Panc1 (cell line): ENCODE measurements at regions not wholly inside any gene's neighbourhood (a gene's known extent, or its start where the extent isn't known, plus 50 kb on each side); places are given as distances from the start of the nearest gene placed in this dataset.

ENCODE experiments used
- ATAC-seq: fragments of 200-7000 bp; cut with Tn5 transposase; 2 replicates; pipeline ENCODE4 v1.9.1; 2020; ENCODE audit warnings: mild to moderate bottlenecking, moderate library complexity
- BruUV-seq: library from RNA; stranded (reverse); fragments of 400-500 nt; replicated peaks from 2 replicates; lab custom pipeline; 2021; lab: Mats Ljungman, UMichigan
- CTCF ChIA-PET: fragments of 300-600 bp; sonication (Branson Sonifier 250); formaldehyde crosslinking; loops from one replicate; lab custom pipeline; 2022; ENCODE audit warnings: antibody characterized with exemption; lab: Charles Lee
- POLR2A ChIA-PET: fragments of 300-600 bp; sonication (Branson Sonifier 250); formaldehyde crosslinking; loops from one replicate; lab custom pipeline; 2022; ENCODE audit warnings: antibody characterized with exemption; lab: Charles Lee
- DNase-seq: peaks from one replicate; pipeline ENCODE4 v3.0.0-alpha.2; 2010; ENCODE audit warnings: low read depth, low spot score
- H3K27ac ChIP-seq: 2 replicates; pipeline ENCODE4 v1.5.1; 2011; ENCODE audit warnings: mild to moderate bottlenecking, low read length, inconsistent platforms
- H3K27me3 ChIP-seq: fragments of 200-500 bp; sonication (Bioruptor generic); 2 replicates; pipeline ENCODE4 v1.6.0; 2014; ENCODE audit warnings: low read length, inconsistent platforms; ENCODE audit not compliant: control insufficient read depth, insufficient read depth
- H3K36me3 ChIP-seq: fragments of 200-500 bp; sonication (Bioruptor generic); 2 replicates; pipeline ENCODE4 v1.5.1; 2014; ENCODE audit warnings: inconsistent platforms, mild to moderate bottlenecking, low read length, moderate library complexity; ENCODE audit not compliant: control insufficient read depth, insufficient read depth
- H3K4me1 ChIP-seq: 2 replicates; pipeline ENCODE4 v1.5.1; 2011; ENCODE audit warnings: inconsistent platforms, mild to moderate bottlenecking, low read length, moderate library complexity; ENCODE audit not compliant: control insufficient read depth, insufficient read depth
- H3K4me3 ChIP-seq, 2 experiments: 2 replicates each; pipeline ENCODE4 v1.5.1; 2011 to 2012; ENCODE audit warnings: low read depth in 2 of 2, low read length in 2 of 2, mild to moderate bottlenecking in 2 of 2, inconsistent platforms in 1 of 2, moderate library complexity in 1 of 2
- H3K9me3 ChIP-seq: fragments of 200-500 bp; sonication (Bioruptor generic); 2 replicates; pipeline ENCODE4 v1.5.1; 2014; ENCODE audit warnings: low read depth, mild to moderate bottlenecking, inconsistent platforms, low read length, moderate library complexity; ENCODE audit not compliant: control insufficient read depth, insufficient read depth
- POLR2AphosphoS5 ChIP-seq: IDR thresholded peaks from 2 replicates; pipeline ENCODE4 v1.6.1; 2012; ENCODE audit warnings: mild to moderate bottlenecking, low read depth, low read length, moderate library complexity
- SIN3A ChIP-seq: IDR thresholded peaks from 2 replicates; pipeline ENCODE4 v1.6.1; 2012; ENCODE audit warnings: low read depth, mild to moderate bottlenecking, low read length, moderate library complexity, borderline replicate concordance; ENCODE audit not compliant: insufficient read depth
- TCF7L2 ChIP-seq: IDR thresholded peaks from 2 replicates; pipeline ENCODE4 v1.6.1; 2011; ENCODE audit warnings: mild to moderate bottlenecking, low read depth, low read length, inconsistent platforms
- in situ Hi-C: cut with HindIII; loops from 2 replicates; pipeline ENCODE4 v1.10.0; 2016; ENCODE audit warnings: low sequenced_read_pairs, low pct_unique_long_range_greater_than_20kb
- intact Hi-C: fragments of 100-400 bp; cut with micrococcal nuclease; formaldehyde crosslinking; loops from one replicate; pipeline ENCODE4 v1.10.0; 2022; ENCODE audit not compliant: unreplicated experiment
- TF ChIP-seq, protein P1 (sequence below): fragments of 450-650 bp; IDR thresholded peaks from 2 replicates; pipeline ENCODE4 v1.5.1; 2017; ENCODE audit warnings: mild to moderate bottlenecking
- TF ChIP-seq, protein P2 (sequence below), 2 experiments: IDR thresholded peaks; 2 replicates each; pipeline ENCODE4 v1.6.1; 2011 to 2012; ENCODE audit warnings: low read depth in 2 of 2, control low read depth in 1 of 2, low read length in 1 of 2, mild to moderate bottlenecking in 1 of 2, moderate library complexity in 1 of 2; ENCODE audit not compliant: insufficient read depth in 1 of 2

DNA sequence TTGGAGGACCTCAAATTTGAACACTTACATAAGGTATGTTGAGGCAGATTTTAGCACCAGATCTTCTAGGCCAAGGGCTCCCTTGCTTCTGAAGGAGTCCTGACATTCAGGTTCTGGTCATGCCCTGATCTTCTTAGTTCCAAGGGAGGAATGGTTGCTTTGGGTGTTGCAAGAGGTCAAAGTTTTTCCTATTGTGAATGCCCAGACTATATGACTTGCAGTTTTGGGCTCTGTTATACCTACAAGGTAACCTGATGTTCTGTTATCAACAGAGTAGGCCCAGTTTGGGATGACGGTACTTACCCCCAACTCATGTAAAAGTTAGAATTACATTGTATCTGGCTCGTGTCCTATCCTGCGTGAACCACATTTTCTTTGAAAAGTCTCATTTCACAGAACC, 69.1 kb upstream of the COCH start:
- TF ChIP-seq SIN3A (no peak), POLR2AphosphoS5 (no peak), TCF7L2 (no peak)
- TF ChIP-seq, protein P1, sequence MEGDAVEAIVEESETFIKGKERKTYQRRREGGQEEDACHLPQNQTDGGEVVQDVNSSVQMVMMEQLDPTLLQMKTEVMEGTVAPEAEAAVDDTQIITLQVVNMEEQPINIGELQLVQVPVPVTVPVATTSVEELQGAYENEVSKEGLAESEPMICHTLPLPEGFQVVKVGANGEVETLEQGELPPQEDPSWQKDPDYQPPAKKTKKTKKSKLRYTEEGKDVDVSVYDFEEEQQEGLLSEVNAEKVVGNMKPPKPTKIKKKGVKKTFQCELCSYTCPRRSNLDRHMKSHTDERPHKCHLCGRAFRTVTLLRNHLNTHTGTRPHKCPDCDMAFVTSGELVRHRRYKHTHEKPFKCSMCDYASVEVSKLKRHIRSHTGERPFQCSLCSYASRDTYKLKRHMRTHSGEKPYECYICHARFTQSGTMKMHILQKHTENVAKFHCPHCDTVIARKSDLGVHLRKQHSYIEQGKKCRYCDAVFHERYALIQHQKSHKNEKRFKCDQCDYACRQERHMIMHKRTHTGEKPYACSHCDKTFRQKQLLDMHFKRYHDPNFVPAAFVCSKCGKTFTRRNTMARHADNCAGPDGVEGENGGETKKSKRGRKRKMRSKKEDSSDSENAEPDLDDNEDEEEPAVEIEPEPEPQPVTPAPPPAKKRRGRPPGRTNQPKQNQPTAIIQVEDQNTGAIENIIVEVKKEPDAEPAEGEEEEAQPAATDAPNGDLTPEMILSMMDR: no peak
- TF ChIP-seq, protein P2, sequence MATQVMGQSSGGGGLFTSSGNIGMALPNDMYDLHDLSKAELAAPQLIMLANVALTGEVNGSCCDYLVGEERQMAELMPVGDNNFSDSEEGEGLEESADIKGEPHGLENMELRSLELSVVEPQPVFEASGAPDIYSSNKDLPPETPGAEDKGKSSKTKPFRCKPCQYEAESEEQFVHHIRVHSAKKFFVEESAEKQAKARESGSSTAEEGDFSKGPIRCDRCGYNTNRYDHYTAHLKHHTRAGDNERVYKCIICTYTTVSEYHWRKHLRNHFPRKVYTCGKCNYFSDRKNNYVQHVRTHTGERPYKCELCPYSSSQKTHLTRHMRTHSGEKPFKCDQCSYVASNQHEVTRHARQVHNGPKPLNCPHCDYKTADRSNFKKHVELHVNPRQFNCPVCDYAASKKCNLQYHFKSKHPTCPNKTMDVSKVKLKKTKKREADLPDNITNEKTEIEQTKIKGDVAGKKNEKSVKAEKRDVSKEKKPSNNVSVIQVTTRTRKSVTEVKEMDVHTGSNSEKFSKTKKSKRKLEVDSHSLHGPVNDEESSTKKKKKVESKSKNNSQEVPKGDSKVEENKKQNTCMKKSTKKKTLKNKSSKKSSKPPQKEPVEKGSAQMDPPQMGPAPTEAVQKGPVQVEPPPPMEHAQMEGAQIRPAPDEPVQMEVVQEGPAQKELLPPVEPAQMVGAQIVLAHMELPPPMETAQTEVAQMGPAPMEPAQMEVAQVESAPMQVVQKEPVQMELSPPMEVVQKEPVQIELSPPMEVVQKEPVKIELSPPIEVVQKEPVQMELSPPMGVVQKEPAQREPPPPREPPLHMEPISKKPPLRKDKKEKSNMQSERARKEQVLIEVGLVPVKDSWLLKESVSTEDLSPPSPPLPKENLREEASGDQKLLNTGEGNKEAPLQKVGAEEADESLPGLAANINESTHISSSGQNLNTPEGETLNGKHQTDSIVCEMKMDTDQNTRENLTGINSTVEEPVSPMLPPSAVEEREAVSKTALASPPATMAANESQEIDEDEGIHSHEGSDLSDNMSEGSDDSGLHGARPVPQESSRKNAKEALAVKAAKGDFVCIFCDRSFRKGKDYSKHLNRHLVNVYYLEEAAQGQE (IDR thresholded peaks at IDR 0.05; ENCODE audit: insufficient read depth in 1 of 2, low read depth in 2 of 2, low read length in 1 of 2): no peak
- no peak overlapping the region for H3K27ac ChIP-seq
- CTCF ChIA-PET: no interaction called here
- in situ Hi-C loops (no loop called here), intact Hi-C loops (no loop called here)
- no peaks in the 10 kb centered on the region for H3K9me3 ChIP-seq
- no peak for DNase-seq
- no TSS peak for BruUV-seq
- POLR2A ChIA-PET: no interaction called here
- no peak for ATAC-seq
- H3K4me1 ChIP-seq: no peaks in the 10 kb centered on the region
- no peaks in the 10 kb centered on the region for H3K27me3 ChIP-seq
- H3K36me3 ChIP-seq: no peaks in the 10 kb centered on the region
- H3K4me3 ChIP-seq: no peak overlapping the region

DNA sequence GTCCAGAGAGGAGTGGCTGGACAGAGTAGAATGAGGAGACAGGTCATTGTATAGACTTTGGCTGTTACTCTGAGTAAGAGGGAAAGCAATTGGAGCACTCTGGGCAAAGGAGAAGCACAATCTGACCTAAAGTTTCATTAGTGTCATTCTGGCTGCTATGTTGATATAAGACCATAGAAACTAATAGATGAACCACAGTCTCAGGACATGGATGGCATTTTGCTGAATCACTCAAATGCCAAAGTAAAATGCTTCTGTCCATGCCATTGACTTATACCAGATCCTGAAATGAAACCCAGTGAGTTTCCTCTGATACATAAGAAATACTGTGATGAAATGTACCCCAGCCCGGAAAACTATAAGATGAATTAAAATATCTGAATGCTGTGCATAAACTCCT, 65.8 kb upstream of the COCH start:
- no peak for DNase-seq
- BruUV-seq: no TSS peak
- no peak overlapping the region for H3K27ac ChIP-seq
- no peak overlapping the region for H3K4me3 ChIP-seq
- H3K27me3 ChIP-seq: no peaks in the 10 kb centered on the region
- TF ChIP-seq TCF7L2: no peak
- no peaks in the 10 kb centered on the region for H3K4me1 ChIP-seq
- intact Hi-C loops (no loop called here), in situ Hi-C loops (no loop called here)
- H3K9me3 ChIP-seq: no peaks in the 10 kb centered on the region
- CTCF ChIA-PET: no interaction called here
- H3K36me3 ChIP-seq: no peaks in the 10 kb centered on the region
- POLR2A ChIA-PET: no interaction called here
- ATAC-seq: no peak

GRCh38 chr14:30813216-30813615, 61.1 kb upstream of the COCH start:
- no peak overlapping the region for H3K27ac ChIP-seq
- ATAC-seq (no peak), DNase-seq (no peak)
- no peaks in the 10 kb centered on the region for H3K4me1 ChIP-seq
- no peaks in the 10 kb centered on the region for H3K27me3 ChIP-seq
- H3K36me3 ChIP-seq: no peaks in the 10 kb centered on the region
- ChIA-PET CTCF (no interaction called here), POLR2A (no interaction called here)
- in situ Hi-C loops (no loop called here), intact Hi-C loops (no loop called here)
- no peaks in the 10 kb centered on the region for H3K9me3 ChIP-seq
- H3K4me3 ChIP-seq: no peak overlapping the region
- TF ChIP-seq SIN3A: no peak
- TF ChIP-seq TCF7L2: no peak
- TF ChIP-seq POLR2AphosphoS5: no peak
- TF ChIP-seq, protein P1: no peak
- TF ChIP-seq, protein P2 (IDR thresholded peaks at IDR 0.05; ENCODE audit: insufficient read depth in 1 of 2, low read depth in 2 of 2, low read length in 1 of 2): no peak
- BruUV-seq: no TSS peak
